IgD-negative memory B cell (primary cell): ENCODE measurements at regions not wholly inside any gene's neighbourhood (a gene's known extent, or its start where the extent isn't known, plus 50 kb on each side); places are given as distances from the start of the nearest gene placed in this dataset.

Source experiments
- H3K27ac Mint-ChIP-seq, 3 donors: one replicate each; pipeline ENCODE4 v1.8.0; 2020 to 2022; ENCODE audit warnings: mild to moderate bottlenecking in 3 of 3, mixed read lengths in 3 of 3, moderate library complexity in 1 of 3
- H3K27me3 Mint-ChIP-seq: one replicate; pipeline ENCODE4 v1.8.0; 2021; ENCODE audit warnings: mixed read lengths
- H3K36me3 Mint-ChIP-seq: one replicate; pipeline ENCODE4 v1.8.0; 2020; ENCODE audit warnings: mild to moderate bottlenecking, mixed read lengths
- H3K4me1 Mint-ChIP-seq, 3 donors: one replicate each; pipeline ENCODE4 v1.8.0; 2020 to 2022; ENCODE audit warnings: mixed read lengths in 3 of 3, mild to moderate bottlenecking in 1 of 3
- H3K4me3 Mint-ChIP-seq, 4 donors: one replicate each; pipeline ENCODE4 v1.8.0; 2020 to 2022; ENCODE audit warnings: mild to moderate bottlenecking in 4 of 4, mixed read lengths in 4 of 4, moderate library complexity in 3 of 4
- H3K9me3 Mint-ChIP-seq, 3 donors: one replicate each; pipeline ENCODE4 v1.8.0; 2020 to 2021; ENCODE audit warnings: mixed read lengths in 3 of 3, mild to moderate bottlenecking in 1 of 3

- Mint-ChIP-seq H3K9me3 (peaks cover 0 to 3% (median 0%) of the 10 kb centered on the region in 3 donors), H3K4me1 (peaks cover 0 to 2% (median 0%) of the 10 kb centered on the region in 3 donors), H3K36me3 (no peaks in the 10 kb centered on the region), H3K27me3 (peaks cover 5% of the 10 kb centered on the region), H3K27ac (no peak overlapping the region), H3K4me3 (no peak overlapping the region)
Observed at GRCh38 chr3:135310317-135310716, 515.3 kb downstream of the EPHB1 start.

DNA sequence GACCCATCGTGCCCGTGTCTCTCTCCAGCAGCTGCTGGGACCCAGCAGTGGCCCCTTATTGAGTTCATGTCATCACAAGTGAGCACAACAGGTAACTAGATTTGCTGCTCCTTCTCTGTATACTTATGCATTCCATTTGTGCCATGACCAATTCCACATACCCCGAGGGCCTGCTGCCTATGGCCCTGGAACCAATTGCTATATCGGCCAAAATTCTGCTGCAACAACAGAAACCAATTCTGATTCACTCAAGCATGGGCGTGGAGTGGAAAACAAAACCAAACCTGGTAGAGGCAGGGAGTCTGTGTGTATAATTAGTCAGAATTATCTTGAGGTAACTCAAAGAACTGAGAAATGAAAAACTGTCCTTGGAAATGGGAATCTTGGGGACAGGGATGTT is 516.6 kb downstream of the EPHB1 start:
- H3K36me3 Mint-ChIP-seq: no peaks in the 10 kb centered on the region
- no peak overlapping the region for H3K4me3 Mint-ChIP-seq
- peaks cover 0 to 2% (median 0%) of the 10 kb centered on the region in 3 donors for H3K4me1 Mint-ChIP-seq
- no peak overlapping the region for H3K27ac Mint-ChIP-seq
- H3K27me3 Mint-ChIP-seq: peaks cover 5% of the 10 kb centered on the region
- peaks cover 0 to 3% (median 0%) of the 10 kb centered on the region in 3 donors for H3K9me3 Mint-ChIP-seq

GRCh38 chr3:135314237-135314636 is 519.2 kb downstream of the EPHB1 start:
- Mint-ChIP-seq H3K4me1 (peaks cover 0 to 2% (median 0%) of the 10 kb centered on the region in 3 donors), H3K4me3 (no peak overlapping the region), H3K9me3 (peaks cover 0 to 3% (median 0%) of the 10 kb centered on the region in 3 donors)

DNA sequence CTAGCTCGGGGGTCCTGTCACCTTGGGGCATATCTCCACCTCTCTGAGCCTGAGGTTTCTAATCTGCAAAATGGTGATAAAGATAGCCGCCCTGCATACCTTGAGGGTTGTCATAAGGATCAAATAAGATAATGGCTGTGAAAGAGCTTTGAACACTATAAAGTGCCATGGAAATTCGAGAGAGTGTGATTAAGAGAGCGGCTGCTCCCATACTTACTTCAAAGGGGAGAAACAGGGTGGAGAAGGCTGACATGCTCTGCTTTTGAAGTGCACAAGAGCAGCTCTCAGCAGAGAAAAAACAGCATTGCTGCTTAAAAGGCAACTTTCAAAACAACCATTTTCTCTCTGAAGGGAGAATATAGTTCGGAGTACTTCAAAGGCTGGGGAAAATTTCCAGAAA is 529.2 kb downstream of the EPHB1 start:
- H3K9me3 Mint-ChIP-seq: peaks cover 0 to 2% (median 0%) of the 10 kb centered on the region in 3 donors
- H3K27ac Mint-ChIP-seq: no peak overlapping the region
- peaks cover 2% of the 10 kb centered on the region for H3K27me3 Mint-ChIP-seq
- no peaks in the 10 kb centered on the region for H3K36me3 Mint-ChIP-seq
- H3K4me3 Mint-ChIP-seq: no peak overlapping the region
- peaks cover 0 to 2% (median 0%) of the 10 kb centered on the region in 3 donors for H3K4me1 Mint-ChIP-seq

More at GRCh38 chr3:135314237-135314636, 519.2 kb downstream of the EPHB1 start:
- Mint-ChIP-seq H3K27ac (no peak overlapping the region), H3K27me3 (peaks cover 6% of the 10 kb centered on the region), H3K36me3 (no peaks in the 10 kb centered on the region)

GRCh38 chr3:135325096-135325495 is 530.0 kb downstream of the EPHB1 start:
- Mint-ChIP-seq H3K36me3 (no peaks in the 10 kb centered on the region), H3K9me3 (peaks cover 0 to 2% (median 0%) of the 10 kb centered on the region in 3 donors), H3K4me3 (no peak overlapping the region), H3K4me1 (peaks cover 0 to 4% (median 0%) of the 10 kb centered on the region in 3 donors), H3K27me3 (peaks cover 2% of the 10 kb centered on the region), H3K27ac (no peak overlapping the region)

GRCh38 chr3:135325726-135326235 is 530.7 kb downstream of the EPHB1 start:
- no peak overlapping the region for H3K4me3 Mint-ChIP-seq
- H3K9me3 Mint-ChIP-seq: peaks cover 0 to 2% (median 0%) of the 10 kb centered on the region in 3 donors
- H3K27me3 Mint-ChIP-seq: peaks cover 2% of the 10 kb centered on the region
- no peaks in the 10 kb centered on the region for H3K36me3 Mint-ChIP-seq
- peaks cover 0 to 4% (median 0%) of the 10 kb centered on the region in 3 donors for H3K4me1 Mint-ChIP-seq
- no peak overlapping the region for H3K27ac Mint-ChIP-seq

GRCh38 chr3:135326851-135327250 is 531.8 kb downstream of the EPHB1 start:
- Mint-ChIP-seq H3K9me3 (peaks cover 0 to 2% (median 0%) of the 10 kb centered on the region in 3 donors), H3K27ac (no peak overlapping the region), H3K36me3 (no peaks in the 10 kb centered on the region), H3K4me1 (peaks cover 0 to 4% (median 0%) of the 10 kb centered on the region in 3 donors), H3K27me3 (peaks cover 2% of the 10 kb centered on the region), H3K4me3 (no peak overlapping the region)

DNA sequence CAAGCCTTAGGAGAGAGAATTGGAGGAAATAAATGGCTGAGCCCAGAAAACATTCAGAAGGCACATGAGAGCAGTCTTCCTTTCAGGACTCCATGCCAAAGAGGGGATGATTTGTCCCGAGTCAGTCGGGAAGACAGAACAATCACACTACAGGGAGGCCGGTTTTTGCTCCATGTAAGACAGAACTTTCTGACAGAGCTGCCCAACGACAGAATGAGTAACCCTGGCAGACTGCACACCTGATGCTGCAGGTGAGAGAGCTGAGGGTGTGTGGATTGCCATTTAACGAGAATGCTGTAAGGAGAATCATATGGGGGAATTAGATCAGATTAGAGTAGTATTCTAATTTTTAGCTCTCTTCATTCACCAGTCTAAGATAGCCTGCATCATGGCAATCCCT is 533.0 kb downstream of the EPHB1 start:
- peaks cover 2% of the 10 kb centered on the region for H3K27me3 Mint-ChIP-seq
- H3K9me3 Mint-ChIP-seq: peaks cover 0 to 7% (median 5%) of the 10 kb centered on the region in 3 donors
- no peak overlapping the region for H3K4me3 Mint-ChIP-seq
- no peak overlapping the region for H3K27ac Mint-ChIP-seq
- peaks cover 0 to 4% (median 0%) of the 10 kb centered on the region in 3 donors for H3K4me1 Mint-ChIP-seq
- no peaks in the 10 kb centered on the region for H3K36me3 Mint-ChIP-seq

- Mint-ChIP-seq H3K9me3 (peaks cover 0 to 7% (median 5%) of the 10 kb centered on the region in 3 donors), H3K27ac (no peak overlapping the region), H3K4me3 (no peak overlapping the region), H3K36me3 (no peaks in the 10 kb centered on the region), H3K27me3 (no peaks in the 10 kb centered on the region), H3K4me1 (peaks cover 0 to 4% (median 0%) of the 10 kb centered on the region in 3 donors)
Observed at GRCh38 chr3:135329479-135329878, 534.4 kb downstream of the EPHB1 start.

- H3K27ac Mint-ChIP-seq: no peak overlapping the region
- peaks cover 8% of the 10 kb centered on the region for H3K27me3 Mint-ChIP-seq
- peaks cover 2 to 10% (median 9%) of the 10 kb centered on the region in 3 donors for H3K9me3 Mint-ChIP-seq
- peaks cover 2% of the 10 kb centered on the region for H3K36me3 Mint-ChIP-seq
- no peak overlapping the region for H3K4me3 Mint-ChIP-seq
- H3K4me1 Mint-ChIP-seq: no peaks in the 10 kb centered on the region
Observed at GRCh38 chr3:135337192-135337591, 542.1 kb downstream of the EPHB1 start.

DNA sequence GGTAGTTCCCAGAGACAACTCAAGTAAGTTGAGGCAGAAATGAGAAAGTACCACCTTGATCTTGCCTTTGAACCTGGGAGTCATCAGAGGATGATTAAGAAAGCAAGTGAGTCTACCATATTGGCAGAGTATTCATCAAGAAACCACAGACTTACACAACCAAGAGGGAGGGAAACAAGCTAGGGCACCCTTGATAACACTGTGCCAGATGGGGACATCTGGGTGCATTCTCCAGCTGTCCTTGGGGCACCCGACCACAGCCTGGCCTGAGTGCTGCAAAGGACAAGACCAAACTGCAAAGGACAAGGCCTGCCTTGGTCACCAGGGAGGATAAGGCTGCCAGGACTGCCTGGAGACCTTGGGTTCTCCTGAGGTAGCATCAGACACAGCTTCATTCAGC is 553.6 kb downstream of the EPHB1 start:
- Mint-ChIP-seq H3K36me3 (peaks cover 2% of the 10 kb centered on the region), H3K4me1 (no peaks in the 10 kb centered on the region), H3K9me3 (peaks cover 0 to under 1% (median 0%) of the 10 kb centered on the region in 3 donors), H3K27ac (no peak overlapping the region), H3K4me3 (no peak overlapping the region), H3K27me3 (no peaks in the 10 kb centered on the region)

DNA sequence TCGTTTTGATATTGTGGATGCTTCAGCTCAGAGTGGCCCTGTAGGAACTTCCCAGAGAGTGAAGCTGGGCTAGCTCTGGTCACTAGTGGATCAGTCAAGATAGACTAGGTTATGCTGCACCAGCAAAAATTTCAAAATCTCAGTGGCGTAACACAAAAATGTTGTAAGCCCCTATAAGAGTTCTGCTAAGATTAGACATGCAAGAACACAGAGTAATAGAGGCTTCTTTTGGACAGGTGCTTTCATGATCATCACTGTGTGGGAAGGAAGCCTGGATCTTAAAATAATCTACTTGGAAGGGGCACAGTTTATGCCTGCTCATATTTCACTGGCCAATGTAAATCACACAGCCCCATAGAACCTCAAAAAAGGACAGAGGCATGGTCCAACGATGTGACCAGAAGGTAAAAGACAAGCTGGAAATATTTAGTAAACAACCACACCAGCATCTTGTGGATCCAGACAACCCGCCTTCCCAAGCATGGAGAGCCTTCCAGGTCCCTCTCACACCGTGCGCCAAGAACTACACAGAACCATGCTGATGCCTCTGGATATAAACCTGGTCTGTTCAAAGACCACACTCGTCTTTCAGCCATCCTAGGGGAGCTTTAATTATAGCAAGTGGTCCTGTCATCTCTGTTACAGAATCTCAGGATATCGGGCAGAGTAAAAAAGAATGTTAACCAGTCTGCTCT is 554.3 kb downstream of the EPHB1 start:
- no peak overlapping the region for H3K27ac Mint-ChIP-seq
- H3K27me3 Mint-ChIP-seq: no peaks in the 10 kb centered on the region

GRCh38 chr3:135352213-135352612 is 557.2 kb downstream of the EPHB1 start:
- Mint-ChIP-seq H3K4me3 (no peak overlapping the region), H3K36me3 (no peaks in the 10 kb centered on the region), H3K4me1 (no peaks in the 10 kb centered on the region), H3K9me3 (peaks cover 3 to 13% (median 5%) of the 10 kb centered on the region in 3 donors), H3K27ac (no peak overlapping the region), H3K27me3 (no peaks in the 10 kb centered on the region)

More for the DNA sequence above, 554.3 kb downstream of the EPHB1 start:
- Mint-ChIP-seq H3K36me3 (peaks cover 2% of the 10 kb centered on the region), H3K4me1 (no peaks in the 10 kb centered on the region), H3K9me3 (peaks cover 0 to 7% (median 3%) of the 10 kb centered on the region in 3 donors), H3K4me3 (no peak overlapping the region)

DNA sequence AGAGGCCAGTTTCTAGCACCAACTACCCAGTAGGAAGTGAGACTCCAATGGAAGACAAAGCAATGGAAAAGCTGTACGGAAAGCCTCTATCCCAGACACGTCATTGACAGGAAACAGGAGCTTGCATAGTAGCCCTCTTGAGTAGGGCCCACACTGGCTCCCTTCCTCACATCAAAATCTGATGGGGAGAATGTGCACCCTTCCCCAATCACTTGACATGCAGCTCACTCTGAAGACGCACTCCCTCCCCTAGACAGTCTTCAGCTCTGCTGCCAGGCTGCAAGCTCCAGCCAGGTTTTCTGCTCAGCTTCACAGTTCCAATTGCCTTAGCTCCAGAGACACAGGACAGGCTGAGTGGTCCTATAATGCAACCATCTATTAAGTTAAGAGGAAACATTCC is 567.8 kb downstream of the EPHB1 start:
- no peaks in the 10 kb centered on the region for H3K27me3 Mint-ChIP-seq
- no peak overlapping the region for H3K27ac Mint-ChIP-seq
- H3K36me3 Mint-ChIP-seq: no peaks in the 10 kb centered on the region
- H3K4me3 Mint-ChIP-seq: no peak overlapping the region
- H3K4me1 Mint-ChIP-seq: no peaks in the 10 kb centered on the region
- H3K9me3 Mint-ChIP-seq: no peaks in the 10 kb centered on the region

GRCh38 chr3:135364676-135365075 is 569.6 kb downstream of the EPHB1 start:
- no peak overlapping the region for H3K4me3 Mint-ChIP-seq
- no peaks in the 10 kb centered on the region for H3K9me3 Mint-ChIP-seq
- no peaks in the 10 kb centered on the region for H3K36me3 Mint-ChIP-seq
- H3K4me1 Mint-ChIP-seq: peaks cover 0 to 1% (median 0%) of the 10 kb centered on the region in 3 donors
- no peak overlapping the region for H3K27ac Mint-ChIP-seq
- no peaks in the 10 kb centered on the region for H3K27me3 Mint-ChIP-seq

DNA sequence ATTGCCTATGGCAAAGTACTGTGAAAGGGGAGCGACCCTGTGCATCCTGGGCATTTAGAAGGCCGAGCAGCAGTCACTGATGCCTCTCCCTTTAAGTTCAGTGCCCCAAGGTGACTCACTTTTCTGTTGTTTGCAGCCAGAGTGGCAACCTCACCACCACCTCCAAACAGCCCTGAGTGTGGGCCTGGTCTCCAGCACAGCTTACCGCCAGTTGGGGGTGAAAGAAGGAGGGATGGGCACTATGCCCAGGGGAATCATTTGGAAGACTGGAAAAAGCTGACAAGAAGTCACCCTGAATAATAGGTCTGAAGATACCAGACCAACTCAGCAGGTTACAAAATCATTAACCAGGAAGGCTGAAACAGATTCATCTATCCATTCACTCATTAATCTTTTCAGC is 571.8 kb downstream of the EPHB1 start:
- Mint-ChIP-seq H3K4me1 (peaks cover 0 to 1% (median 0%) of the 10 kb centered on the region in 3 donors), H3K27me3 (no peaks in the 10 kb centered on the region), H3K4me3 (no peak overlapping the region), H3K36me3 (no peaks in the 10 kb centered on the region), H3K27ac (no peak overlapping the region), H3K9me3 (no peaks in the 10 kb centered on the region)
